ENCODE measurements at regions not wholly inside any gene's neighbourhood (a gene's known extent, or its start where the extent isn't known, plus 50 kb on each side); places are given as distances from the start of the nearest gene placed in this dataset.

- intact Hi-C loops (cut with DNase I) = no loop called here
These were observed 188.2 kb downstream of the CCT6B start for GRCh38 chr17:34773036-34773435.

GRCh38 chr17:34771891-34772290 lies 189.4 kb downstream of the CCT6B start:
- Histone ChIP-seq H3K4me1 (no peaks in the 10 kb centered on the region), H3K36me3 (no peaks in the 10 kb centered on the region), H3K27ac (no peak overlapping the region), H3K9me3 (no peaks in the 10 kb centered on the region), H3K4me3 (replicated peaks in 1 of 3) (no peak overlapping the region), H3K27me3 (no peaks in the 10 kb centered on the region)
- 83 to 86% methylated on average over 4 to 5 of the region's 5 CpGs for WGBS, 2 donors
- TF ChIP-seq POLR2A (IDR thresholded peaks at IDR 0.05) (no peak), CTCF (IDR thresholded peaks at IDR 0.05) (no peak)
- DNase-seq = no peak
- intact Hi-C loops (cut with DNase I) = no loop called here

More at GRCh38 chr17:34773036-34773435, 188.2 kb downstream of the CCT6B start:
- Histone ChIP-seq H3K4me3 (replicated peaks in 1 of 3) (no peak overlapping the region), H3K9me3 (no peaks in the 10 kb centered on the region), H3K36me3 (no peaks in the 10 kb centered on the region), H3K4me1 (no peaks in the 10 kb centered on the region), H3K27me3 (no peaks in the 10 kb centered on the region), H3K27ac (no peak overlapping the region)
- TF ChIP-seq POLR2A (IDR thresholded peaks at IDR 0.05) (no peak), CTCF (IDR thresholded peaks at IDR 0.05) (no peak)
- 68 to 74% methylated on average over 4 of the region's 4 CpGs for WGBS, 2 donors
- DNase-seq = no peak

GRCh38 chr17:34770586-34770985 lies 190.7 kb downstream of the CCT6B start:
- intact Hi-C loops (cut with DNase I) = no loop called here
- H3K27me3 ChIP-seq = no peaks in the 10 kb centered on the region
- no peaks in the 10 kb centered on the region for H3K9me3 ChIP-seq
- TF ChIP-seq POLR2A (IDR thresholded peaks at IDR 0.05) (no peak), CTCF (IDR thresholded peaks at IDR 0.05) (no peak)
- no peak overlapping the region for H3K4me3 ChIP-seq (replicated peaks in 1 of 3)
- H3K36me3 ChIP-seq = no peaks in the 10 kb centered on the region
- 75 to 77% methylated on average over 3 of the region's 3 CpGs for WGBS, 2 donors
- no peak overlapping the region for H3K27ac ChIP-seq
- H3K4me1 ChIP-seq = no peaks in the 10 kb centered on the region
- DNase-seq = no peak

- 74 to 87% methylated on average over 2 of the region's 2 CpGs for WGBS, 2 donors
- H3K27ac ChIP-seq = no peak overlapping the region
- TF ChIP-seq POLR2A (IDR thresholded peaks at IDR 0.05) = no peak
- TF ChIP-seq CTCF (IDR thresholded peaks at IDR 0.05) = no peak
- H3K36me3 ChIP-seq = no peaks in the 10 kb centered on the region
- intact Hi-C loops (cut with DNase I) = no loop called here
- DNase-seq = no peak
- H3K27me3 ChIP-seq = no peaks in the 10 kb centered on the region
- no peaks in the 10 kb centered on the region for H3K4me1 ChIP-seq
- H3K4me3 ChIP-seq (replicated peaks in 1 of 3) = no peak overlapping the region
- no peaks in the 10 kb centered on the region for H3K9me3 ChIP-seq
These were observed 190.5 kb downstream of the TMEM132E start for GRCh38 chr17:34769899-34770298.

GRCh38 chr17:34769049-34769448 lies 189.7 kb downstream of the TMEM132E start:
- DNase-seq = no peak
- H3K4me1 ChIP-seq = no peaks in the 10 kb centered on the region
- no peaks in the 10 kb centered on the region for H3K27me3 ChIP-seq
- H3K4me3 ChIP-seq (replicated peaks in 1 of 3) = no peak overlapping the region
- H3K27ac ChIP-seq = no peak overlapping the region
- TF ChIP-seq POLR2A (IDR thresholded peaks at IDR 0.05) (no peak), CTCF (IDR thresholded peaks at IDR 0.05) (no peak)
- intact Hi-C loops (cut with DNase I) = no loop called here
- 38 to 51% methylated on average over 2 of the region's 2 CpGs for WGBS, 2 donors
- H3K36me3 ChIP-seq = no peaks in the 10 kb centered on the region
- no peaks in the 10 kb centered on the region for H3K9me3 ChIP-seq

Measured in thyroid gland (tissue), 4 donors.